ENCODE measurements at regions not wholly inside any gene's neighbourhood (a gene's known extent, or its start where the extent isn't known, plus 50 kb on each side); places are given as distances from the start of the nearest gene placed in this dataset.
"Not testable (repeated sequence)": the region's sequence is repeated elsewhere in the genome, so short reads cannot be mapped to it uniquely, and the experiment has no call there.

- WGBS, 2 experiments (ENCODE audit: extremely low coverage in 2 of 2, insufficient read length in 1 of 2), result no CpG with 5 or more reads among the region's 3 CpGs
- H3K27ac ChIP-seq (ENCODE audit: insufficient read depth, low read length); H3K56ac ChIP-seq (ENCODE audit: extremely low read depth, insufficient read depth, low read length); H3K23ac ChIP-seq (ENCODE audit: low read depth, low read length); H4K91ac ChIP-seq (ENCODE audit: insufficient read depth, low read depth, low read length); H2AK5ac ChIP-seq (ENCODE audit: low read depth, low read length); H4K20me1 ChIP-seq (ENCODE audit: insufficient read depth, low read length); H3K27me3 ChIP-seq (ENCODE audit: control insufficient read depth, insufficient read depth, low read length); H3K14ac ChIP-seq (replicated peaks; ENCODE audit: low read depth, low read length); H3K79me1 ChIP-seq (ENCODE audit: low read depth in 1 of 2, low read length in 2 of 2); ATAC-seq (ENCODE audit: low read depth); dilution Hi-C loops (cut with HindIII; ENCODE audit: low sequenced_read_pairs, unreplicated experiment); H3K36me3 ChIP-seq (ENCODE audit: control insufficient read depth, insufficient read depth, low read length); H2AFZ ChIP-seq (replicated peaks; ENCODE audit: low read length, poor library complexity); H3K18ac ChIP-seq (ENCODE audit: low read depth, low read length); DNase-seq; H4K5ac ChIP-seq (ENCODE audit: low read depth, low read length); in situ Hi-C loops (cut with MboI; ENCODE audit: low sequenced_read_pairs); BruUV-seq (replicated peaks); H3K4ac ChIP-seq (ENCODE audit: low read depth, low read length); H3K4me3 ChIP-seq (ENCODE audit: insufficient read depth, low read depth, low read length); H3K9me1 ChIP-seq (ENCODE audit: insufficient read depth, low read length); H2BK120ac ChIP-seq (ENCODE audit: low read depth, low read length); H3K4me2 ChIP-seq (ENCODE audit: low read depth, low read length); H2BK5ac ChIP-seq (ENCODE audit: low read depth, low read length, poor library complexity, severe bottlenecking); H2BK15ac ChIP-seq (ENCODE audit: low read depth, low read length); POLR2A ChIA-PET (ENCODE audit: unreplicated experiment); H2AK9ac ChIP-seq (replicated peaks; ENCODE audit: low read depth, low read length, poor library complexity); intact Hi-C loops (cut with micrococcal nuclease); H3K9ac ChIP-seq (ENCODE audit: low read depth, low read length); H4K8ac ChIP-seq (ENCODE audit: low read depth in 2 of 2, low read length in 2 of 2); H3K4me1 ChIP-seq (ENCODE audit: control insufficient read depth, insufficient read depth, low read length); H2BK20ac ChIP-seq (ENCODE audit: low read depth, low read length); H3K9me3 ChIP-seq (ENCODE audit: control insufficient read depth, insufficient read depth, low read length); CTCF ChIA-PET: not testable (repeated sequence)
Measured at GRCh38 chr10:87424697-87425373, 67.3 kb downstream of the NUTM2D start.

- BruUV-seq (replicated peaks); H2BK15ac ChIP-seq (ENCODE audit: low read depth, low read length); H3K9me1 ChIP-seq (ENCODE audit: insufficient read depth, low read length); H2BK5ac ChIP-seq (ENCODE audit: low read depth, low read length, poor library complexity, severe bottlenecking); ATAC-seq (ENCODE audit: low read depth); H3K27me3 ChIP-seq (ENCODE audit: control insufficient read depth, insufficient read depth, low read length); H4K5ac ChIP-seq (ENCODE audit: low read depth, low read length); H2AFZ ChIP-seq (replicated peaks; ENCODE audit: low read length, poor library complexity); H3K4ac ChIP-seq (ENCODE audit: low read depth, low read length); H3K27ac ChIP-seq (ENCODE audit: insufficient read depth, low read length); H3K14ac ChIP-seq (replicated peaks; ENCODE audit: low read depth, low read length); H4K20me1 ChIP-seq (ENCODE audit: insufficient read depth, low read length); H3K79me1 ChIP-seq (ENCODE audit: low read depth in 1 of 2, low read length in 2 of 2); H2AK5ac ChIP-seq (ENCODE audit: low read depth, low read length); H3K4me2 ChIP-seq (ENCODE audit: low read depth, low read length); H2BK120ac ChIP-seq (ENCODE audit: low read depth, low read length); H3K4me3 ChIP-seq (ENCODE audit: insufficient read depth, low read depth, low read length); dilution Hi-C loops (cut with HindIII; ENCODE audit: low sequenced_read_pairs, unreplicated experiment); H4K91ac ChIP-seq (ENCODE audit: insufficient read depth, low read depth, low read length); H3K4me1 ChIP-seq (ENCODE audit: control insufficient read depth, insufficient read depth, low read length); H2BK20ac ChIP-seq (ENCODE audit: low read depth, low read length); in situ Hi-C loops (cut with MboI; ENCODE audit: low sequenced_read_pairs); H3K23ac ChIP-seq (ENCODE audit: low read depth, low read length); intact Hi-C loops (cut with micrococcal nuclease); H3K18ac ChIP-seq (ENCODE audit: low read depth, low read length); H3K9me3 ChIP-seq (ENCODE audit: control insufficient read depth, insufficient read depth, low read length); H3K9ac ChIP-seq (ENCODE audit: low read depth, low read length); POLR2A ChIA-PET (ENCODE audit: unreplicated experiment); CTCF ChIA-PET; H4K8ac ChIP-seq (ENCODE audit: low read depth in 2 of 2, low read length in 2 of 2); DNase-seq; H3K56ac ChIP-seq (ENCODE audit: extremely low read depth, insufficient read depth, low read length); H2AK9ac ChIP-seq (replicated peaks; ENCODE audit: low read depth, low read length, poor library complexity); H3K36me3 ChIP-seq (ENCODE audit: control insufficient read depth, insufficient read depth, low read length): not testable (repeated sequence)
- WGBS, 2 experiments (ENCODE audit: extremely low coverage in 2 of 2, insufficient read length in 1 of 2), result no CpG with 5 or more reads among the region's 4 CpGs
Measured at GRCh38 chr10:87433836-87434235, 70.9 kb upstream of the MINPP1 start.
